ENCODE measurements at regions not wholly inside any gene's neighbourhood (a gene's known extent, or its start where the extent isn't known, plus 50 kb on each side); places are given as distances from the start of the nearest gene placed in this dataset.

DNA sequence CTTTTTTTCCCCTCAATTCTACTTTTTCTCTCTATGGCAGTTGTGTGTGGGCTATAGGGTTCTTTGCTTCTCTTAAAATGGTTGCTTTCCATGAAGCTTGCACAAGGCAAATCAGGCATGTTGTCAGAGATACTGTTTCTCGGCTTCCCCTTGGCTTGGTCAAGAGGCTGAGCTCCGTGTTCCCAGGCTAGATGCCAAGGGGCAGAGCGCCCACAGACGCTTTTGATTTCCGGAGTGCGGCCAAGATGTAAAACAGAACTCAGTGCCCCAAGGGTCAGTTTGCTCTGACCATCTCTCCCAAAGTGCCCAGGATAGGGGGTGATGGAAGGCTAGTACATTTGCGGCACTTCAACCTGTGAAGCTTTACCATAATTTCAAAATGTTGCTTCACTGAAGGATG is 64.2 kb upstream of the DIPK2B start:
- H3K27me3 Mint-ChIP-seq (ENCODE audit: unreplicated experiment): peaks cover 3% of the 10 kb centered on the region
- DNase-seq (ENCODE audit: extremely low spot score, unreplicated experiment): no peak
- TF ChIP-seq, protein P1, sequence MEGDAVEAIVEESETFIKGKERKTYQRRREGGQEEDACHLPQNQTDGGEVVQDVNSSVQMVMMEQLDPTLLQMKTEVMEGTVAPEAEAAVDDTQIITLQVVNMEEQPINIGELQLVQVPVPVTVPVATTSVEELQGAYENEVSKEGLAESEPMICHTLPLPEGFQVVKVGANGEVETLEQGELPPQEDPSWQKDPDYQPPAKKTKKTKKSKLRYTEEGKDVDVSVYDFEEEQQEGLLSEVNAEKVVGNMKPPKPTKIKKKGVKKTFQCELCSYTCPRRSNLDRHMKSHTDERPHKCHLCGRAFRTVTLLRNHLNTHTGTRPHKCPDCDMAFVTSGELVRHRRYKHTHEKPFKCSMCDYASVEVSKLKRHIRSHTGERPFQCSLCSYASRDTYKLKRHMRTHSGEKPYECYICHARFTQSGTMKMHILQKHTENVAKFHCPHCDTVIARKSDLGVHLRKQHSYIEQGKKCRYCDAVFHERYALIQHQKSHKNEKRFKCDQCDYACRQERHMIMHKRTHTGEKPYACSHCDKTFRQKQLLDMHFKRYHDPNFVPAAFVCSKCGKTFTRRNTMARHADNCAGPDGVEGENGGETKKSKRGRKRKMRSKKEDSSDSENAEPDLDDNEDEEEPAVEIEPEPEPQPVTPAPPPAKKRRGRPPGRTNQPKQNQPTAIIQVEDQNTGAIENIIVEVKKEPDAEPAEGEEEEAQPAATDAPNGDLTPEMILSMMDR (IDR thresholded peaks at IDR 0.05): no peak
- H3K36me3 Mint-ChIP-seq (ENCODE audit: unreplicated experiment): no peaks in the 10 kb centered on the region
- peaks cover 19% of the 10 kb centered on the region for H3K9me3 Mint-ChIP-seq (ENCODE audit: unreplicated experiment)
- H3K4me1 Mint-ChIP-seq (ENCODE audit: unreplicated experiment): no peaks in the 10 kb centered on the region
- no peak overlapping the region for H3K27ac Mint-ChIP-seq (ENCODE audit: unreplicated experiment)
- H3K4me3 Mint-ChIP-seq (ENCODE audit: unreplicated experiment): no peak overlapping the region

DNA sequence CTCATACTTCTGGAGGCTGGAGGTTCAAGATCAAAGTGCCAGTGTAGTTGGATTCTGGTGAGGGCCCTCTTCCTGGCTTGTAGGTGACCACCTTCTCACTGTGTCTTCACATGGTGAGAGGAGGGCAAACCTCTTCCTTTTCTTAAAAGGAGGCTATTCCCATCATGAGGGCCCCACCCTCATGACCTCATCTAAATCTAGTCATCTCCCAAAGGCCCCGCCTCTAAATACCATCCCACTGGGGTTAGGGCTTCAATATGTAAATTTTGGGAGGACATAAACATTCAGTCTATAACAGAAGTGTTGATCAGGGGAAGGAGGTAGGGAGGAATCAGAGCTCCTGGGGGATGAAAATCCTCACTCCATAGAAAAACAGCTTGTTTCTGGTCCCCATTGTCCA is 60.8 kb upstream of the DIPK2B start:
- Mint-ChIP-seq H3K4me1 (ENCODE audit: unreplicated experiment) (no peaks in the 10 kb centered on the region), H3K27me3 (ENCODE audit: unreplicated experiment) (no peaks in the 10 kb centered on the region), H3K27ac (ENCODE audit: unreplicated experiment) (no peak overlapping the region)

DNA sequence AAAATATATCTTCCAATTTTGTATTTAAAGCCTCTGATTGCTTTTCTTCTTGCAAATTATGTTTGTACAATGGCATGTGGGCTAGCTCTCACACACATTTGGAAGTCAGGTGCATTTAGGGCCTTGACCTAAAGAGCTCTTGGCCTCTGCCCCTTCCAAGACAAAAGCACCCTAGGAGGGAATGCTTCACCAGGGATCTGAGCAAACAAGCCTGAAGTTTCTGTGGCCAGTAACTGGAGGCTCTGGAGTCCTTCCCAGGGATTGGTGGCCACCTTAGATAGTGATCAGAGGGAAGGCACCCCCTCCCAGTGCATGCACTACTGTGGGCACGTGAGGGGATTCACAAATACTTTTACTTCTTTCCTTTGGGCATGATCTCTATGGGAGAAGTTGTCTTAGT is 60.3 kb upstream of the DIPK2B start:
- H3K27ac Mint-ChIP-seq (ENCODE audit: unreplicated experiment): no peak overlapping the region
- no peaks in the 10 kb centered on the region for H3K36me3 Mint-ChIP-seq (ENCODE audit: unreplicated experiment)
- DNase-seq (ENCODE audit: extremely low spot score, unreplicated experiment): no peak
- H3K4me3 Mint-ChIP-seq (ENCODE audit: unreplicated experiment): no peak overlapping the region
- no peaks in the 10 kb centered on the region for H3K27me3 Mint-ChIP-seq (ENCODE audit: unreplicated experiment)
- TF ChIP-seq, protein P1 (IDR thresholded peaks at IDR 0.05): no peak
- H3K4me1 Mint-ChIP-seq (ENCODE audit: unreplicated experiment): no peaks in the 10 kb centered on the region
- peaks cover 7% of the 10 kb centered on the region for H3K9me3 Mint-ChIP-seq (ENCODE audit: unreplicated experiment)

More for the DNA sequence above, 60.8 kb upstream of the DIPK2B start:
- TF ChIP-seq, protein P1 (IDR thresholded peaks at IDR 0.05): no peak
- Mint-ChIP-seq H3K4me3 (ENCODE audit: unreplicated experiment) (no peak overlapping the region), H3K9me3 (ENCODE audit: unreplicated experiment) (peaks cover 7% of the 10 kb centered on the region), H3K36me3 (ENCODE audit: unreplicated experiment) (no peaks in the 10 kb centered on the region)
- DNase-seq (ENCODE audit: extremely low spot score, unreplicated experiment): no peak

DNA sequence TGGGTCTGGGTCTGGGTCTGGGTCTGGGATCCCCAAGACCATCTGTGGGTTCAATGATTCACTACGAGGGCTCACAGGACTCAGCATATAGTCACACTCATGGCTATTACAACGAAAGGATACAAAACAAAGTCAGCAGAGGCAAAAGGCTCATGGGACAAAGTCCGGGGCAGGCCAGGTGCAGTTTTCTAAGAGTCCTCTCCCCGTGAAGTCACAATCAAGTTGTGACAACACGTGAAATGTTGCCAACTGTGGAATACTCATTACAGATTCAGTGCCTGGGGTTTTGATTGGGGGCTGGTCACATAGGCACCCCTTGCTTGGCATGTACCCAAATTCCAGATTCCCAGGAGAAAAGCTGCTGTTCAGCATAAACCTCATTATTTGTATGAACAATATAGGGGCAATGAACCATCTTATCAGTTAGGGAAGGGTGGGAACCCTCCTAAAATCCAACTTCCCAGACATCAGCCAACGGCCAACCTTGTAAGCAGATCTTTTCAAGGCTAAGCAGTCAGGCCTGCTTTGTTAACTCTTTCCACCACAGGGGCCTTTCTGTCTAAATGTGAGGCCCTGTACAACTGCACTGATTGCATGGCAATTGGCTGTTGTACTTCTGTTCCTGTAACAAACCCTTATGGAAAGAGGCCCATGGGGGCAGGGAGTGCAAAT is 58.2 kb upstream of the DIPK2B start:
- Mint-ChIP-seq H3K4me1 (ENCODE audit: unreplicated experiment) (no peaks in the 10 kb centered on the region), H3K9me3 (ENCODE audit: unreplicated experiment) (peaks cover 7% of the 10 kb centered on the region), H3K27me3 (ENCODE audit: unreplicated experiment) (no peaks in the 10 kb centered on the region), H3K4me3 (ENCODE audit: unreplicated experiment) (no peak overlapping the region), H3K36me3 (ENCODE audit: unreplicated experiment) (no peaks in the 10 kb centered on the region), H3K27ac (ENCODE audit: unreplicated experiment) (no peak overlapping the region)
- TF ChIP-seq, protein P1 (IDR thresholded peaks at IDR 0.05): no peak
- no peak for DNase-seq (ENCODE audit: extremely low spot score, unreplicated experiment)

Small RNAs in the stretch of these regions (microRNA-seq; reads per million reads assigned to microRNA genes)
- gene MIR221 (ENCODE audit: unreplicated experiment) (12,120 reads per million, percentile 96 among the genes with 10 or more reads in this experiment), gene MIR222 (ENCODE audit: unreplicated experiment) (2,780 reads per million, percentile 85 among the genes with 10 or more reads in this experiment)
